K562 (cell line): ENCODE measurements at regions not wholly inside any gene's neighbourhood (a gene's known extent, or its start where the extent isn't known, plus 50 kb on each side); places are given as distances from the start of the nearest gene placed in this dataset.

Experiments
- ATAC-seq: fragments of 200-7000 bp; cut with Tn5 transposase; 3 replicates; pipeline ENCODE4 v1.9.1; 2020; ENCODE audit warnings: moderate library complexity
- BruUV-seq: library from RNA; stranded (reverse); fragments of 400-500 nt; replicated peaks from 2 replicates; lab custom pipeline; 2021; lab: Mats Ljungman, UMichigan
- CTCF ChIA-PET: fragments of 300-600 bp; formaldehyde crosslinking; extraction: SDS; loops from one replicate; lab custom pipeline; 2021; ENCODE audit warnings: low intra/inter-chr PET ratio; lab: Yijun Ruan, JAX
- POLR2A ChIA-PET: fragments of 300-600, 350-650 bp; sonication (Branson Sonifier 250); formaldehyde crosslinking; extraction: SDS; loops from one replicate; lab custom pipeline; 2021; ENCODE audit warnings: antibody characterized with exemption, inconsistent platforms; lab: Yijun Ruan, JAX
- DNase-seq, 4 experiments: peaks; one replicate each; pipeline versions ENCODE4 v3.0.0 to v3.0.0-alpha.2; 2011 to 2018; ENCODE audit warnings: low spot score in 3 of 4, mixed read lengths in 3 of 4; ENCODE audit errors: extremely low read depth in 1 of 4
- FAIRE-seq: peaks from 2 replicates; lab custom pipeline; 2011; peaks lifted over from hg19 to GRCh38; lab: Jason Lieb, UNC
- H2AFZ ChIP-seq: 2 replicates; pipeline ENCODE4 v1.6.0; 2011; ENCODE audit warnings: low read depth, low read length, control low read depth, inconsistent platforms
- H3K27ac ChIP-seq: fragments of 200-600 bp; 3 replicates; pipeline ENCODE4 v1.8.0; 2011; ENCODE audit warnings: low read depth, mild to moderate bottlenecking, control low read depth, inconsistent platforms, low read length, moderate library complexity, mixed read lengths; ENCODE audit errors: extremely low read depth
- H3K27me3 ChIP-seq, 2 experiments: fragments of 300-600 bp in 1 of 2; 2 replicates in 1 of 2; 3 replicates in 1 of 2; pipeline versions ENCODE4 v1.6.0 to v1.8.0; 2011; ENCODE audit warnings: inconsistent platforms in 2 of 2, low read length in 2 of 2, mild to moderate bottlenecking in 1 of 2, mixed read lengths in 1 of 2, moderate library complexity in 1 of 2; ENCODE audit not compliant: control insufficient read depth in 2 of 2, insufficient read depth in 2 of 2
- H3K36me3 ChIP-seq: fragments of 300-600 bp; 3 replicates; pipeline ENCODE4 v1.8.0; 2011; ENCODE audit warnings: mild to moderate bottlenecking, low read length, inconsistent platforms; ENCODE audit not compliant: control insufficient read depth, insufficient read depth
- H3K4me1 ChIP-seq, 2 experiments: fragments of 200-600 bp in 1 of 2; replicated peaks in 1 of 2; 2 replicates in 1 of 2; 3 replicates in 1 of 2; pipeline versions ENCODE4 v1.5.1 to v1.8.0; 2011; ENCODE audit warnings: inconsistent platforms in 2 of 2, low read length in 2 of 2, mild to moderate bottlenecking in 1 of 2, mixed read lengths in 1 of 2, moderate library complexity in 1 of 2; ENCODE audit not compliant: control insufficient read depth in 2 of 2, insufficient read depth in 2 of 2
- H3K4me2 ChIP-seq: 2 replicates; pipeline ENCODE4 v1.6.1; 2011; ENCODE audit warnings: low read length, control low read depth, inconsistent platforms, mixed read lengths; ENCODE audit not compliant: insufficient read depth
- H3K4me3 ChIP-seq: fragments of 200-600 bp; sonication (generic), shearing (Covaris generic); 2 replicates; pipeline ENCODE4 v1.5.1; 2016; ENCODE audit warnings: control low read depth, inconsistent platforms
- H3K79me2 ChIP-seq: fragments of 200-600 bp; 3 replicates; pipeline ENCODE4 v1.8.0; 2011; ENCODE audit warnings: low read length, inconsistent platforms; ENCODE audit not compliant: control insufficient read depth, insufficient read depth
- H3K9ac ChIP-seq, 2 experiments: 2 replicates each; pipeline versions ENCODE4 v1.6.0 to v1.6.1; 2011; ENCODE audit warnings: low read depth in 2 of 2, low read length in 2 of 2, control low read depth in 1 of 2, inconsistent platforms in 1 of 2, mild to moderate bottlenecking in 1 of 2, mixed read lengths in 1 of 2; ENCODE audit not compliant: insufficient read depth in 1 of 2
- H3K9me1 ChIP-seq: one replicate; pipeline ENCODE4 v1.6.0; 2011; ENCODE audit warnings: inconsistent platforms, mild to moderate bottlenecking, low read length, moderate library complexity; ENCODE audit not compliant: control insufficient read depth, insufficient read depth
- H3K9me3 ChIP-seq: replicated peaks from 2 replicates; pipeline ENCODE4 v1.5.1; 2011; ENCODE audit warnings: low read depth, low read length, inconsistent platforms; ENCODE audit not compliant: control insufficient read depth, insufficient read depth
- H4K20me1 ChIP-seq: replicated peaks from 2 replicates; pipeline ENCODE4 v1.6.1; 2011; ENCODE audit warnings: low read length, inconsistent platforms, mixed read lengths; ENCODE audit not compliant: control insufficient read depth, insufficient read depth
- MLX ChIP-seq, 2 experiments: fragments of 450-650 bp in 1 of 2; sonication (generic) in 1 of 2; formaldehyde crosslinking; conservative IDR thresholded peaks; 2 replicates each; pipeline versions ENCODE4 v1.4.0 to v1.8.1; 2020 to 2022; ENCODE audit warnings: mild to moderate bottlenecking in 1 of 2, missing genetic modification reagents in 1 of 2
- NBN ChIP-seq: fragments of 450-650 bp; IDR thresholded peaks from 2 replicates; pipeline ENCODE4 v1.6.1; 2016; ENCODE audit warnings: low read depth, mild to moderate bottlenecking
- NCOA4 ChIP-seq: fragments of 450-650 bp; IDR thresholded peaks from 2 replicates; pipeline ENCODE4 v1.6.1; 2018; ENCODE audit warnings: mild to moderate bottlenecking; ENCODE audit not compliant: partially characterized antibody
- NR0B1 ChIP-seq: fragments of 450-650 bp; IDR thresholded peaks from one replicate; pipeline ENCODE4 v1.6.1; 2018; ENCODE audit warnings: mild to moderate bottlenecking, moderate library complexity; ENCODE audit not compliant: partially characterized antibody
- RHOXF2B ChIP-seq: fragments of 250-450 bp; sonication (Bioruptor Pico); conservative IDR thresholded peaks from 2 replicates; pipeline ENCODE4 v1.5.1; 2021
- SIRT6 ChIP-seq: IDR thresholded peaks from one replicate; pipeline ENCODE4 v1.6.1; 2012; ENCODE audit warnings: low read depth, mild to moderate bottlenecking, control low read depth, inconsistent platforms, low read length, moderate library complexity
- SNRNP70 ChIP-seq: fragments of 200-400 bp; formaldehyde crosslinking; optimal IDR thresholded peaks from 2 replicates; pipeline ENCODE3; 2017; ENCODE audit warnings: low read depth, low read length
- TCF15 ChIP-seq: fragments of 250-450 bp; sonication (Bioruptor Pico); IDR thresholded peaks from 2 replicates; pipeline ENCODE4 v1.8.0; 2022; ENCODE audit warnings: moderate library complexity, mild to moderate bottlenecking, inconsistent platforms
- TCF7 ChIP-seq: sonication (generic); IDR thresholded peaks from 2 replicates; pipeline ENCODE4 v1.6.1; 2016; ENCODE audit warnings: antibody characterized with exemption, borderline replicate concordance
- ZNF444 ChIP-seq: fragments of 250-450 bp; sonication (Bioruptor Pico); IDR thresholded peaks from 2 replicates; pipeline ENCODE4 v1.4.0; 2020; ENCODE audit warnings: mild to moderate bottlenecking, moderate library complexity
- ZNF717 ChIP-seq: fragments of 250-450 bp; sonication (Bioruptor Pico); IDR thresholded peaks from 2 replicates; pipeline ENCODE4 v1.5.0; 2021
- WGBS: fragments of 100-300 bp; shearing (Covaris generic); methylation state at CpG from one replicate; pipeline ENCODE4 v1.1.6; 2016; ENCODE audit warnings: low coverage, mixed read lengths; ENCODE audit not compliant: insufficient coverage; ENCODE audit errors: missing lambda C conversion rate; 5-methylcytosine and 5-hydroxymethylcytosine counted together
- in situ Hi-C: fragments of 300-500 bp; cut with MboI; formaldehyde crosslinking; loops from 4 replicates; pipeline ENCODE4 v1.15.0; 2018; ENCODE audit warnings: inconsistent platforms, mixed read lengths
- intact Hi-C: fragments of 100-400 bp; cut with micrococcal nuclease; formaldehyde crosslinking; loops from 2 replicates; pipeline ENCODE4 v1.14.2; 2022

- no TSS peak for BruUV-seq
- no peak for ATAC-seq
- no peak for FAIRE-seq
These were observed 54.6 kb upstream of the CADPS start for GRCh38 chr3:62929771-62930170.

GRCh38 chr3:62935793-62936192, 60.6 kb upstream of the CADPS start:
- BruUV-seq = no TSS peak
- intact Hi-C loops = no loop called here
- TF ChIP-seq NCOA4 (no peak), SIRT6 (no peak), ZNF444 (CRISPR knock-in tag) (no peak), RHOXF2B (CRISPR knock-in tag) (no peak), NR0B1 (no peak), ZNF717 (CRISPR knock-in tag) (no peak), SNRNP70 (no peak), TCF7 (no peak), NBN (no peak)
- DNase-seq = no peak
- Histone ChIP-seq H4K20me1 (no peaks in the 10 kb centered on the region), H3K27ac (no peak overlapping the region), H3K9me3 (no peaks in the 10 kb centered on the region), H3K4me2 (no peak overlapping the region), H3K4me3 (no peak overlapping the region), H2AFZ (no peak overlapping the region), H3K27me3 (no peaks in the 10 kb centered on the region), H3K9me1 (no peaks in the 10 kb centered on the region), H3K4me1 (no peaks in the 10 kb centered on the region), H3K9ac (no peak overlapping the region), H3K36me3 (no peaks in the 10 kb centered on the region), H3K79me2 (no peaks in the 10 kb centered on the region)
- ChIA-PET POLR2A (no interaction called here), CTCF (no interaction called here)
- FAIRE-seq = no peak
- ATAC-seq = no peak
- WGBS = 0% methylated on average over 1 of the region's 1 CpG
- in situ Hi-C loops = no loop called here

More at GRCh38 chr3:62929771-62930170, 54.6 kb upstream of the CADPS start:
- ChIA-PET POLR2A (no interaction called here), CTCF (no interaction called here)
- no peak for TF ChIP-seq TCF15 (CRISPR knock-in tag)
- no peak for TF ChIP-seq MLX (CRISPR knock-in tag; conservative IDR thresholded peaks at IDR 0.05)
- Histone ChIP-seq H3K27me3 (no peaks in the 10 kb centered on the region), H2AFZ (no peak overlapping the region), H3K9me3 (no peaks in the 10 kb centered on the region), H3K4me1 (no peaks in the 10 kb centered on the region), H4K20me1 (no peaks in the 10 kb centered on the region), H3K27ac (no peak overlapping the region), H3K9ac (no peak overlapping the region), H3K79me2 (no peaks in the 10 kb centered on the region), H3K9me1 (no peaks in the 10 kb centered on the region), H3K4me2 (no peak overlapping the region), H3K4me3 (no peak overlapping the region), H3K36me3 (no peaks in the 10 kb centered on the region)
- intact Hi-C loops (no loop called here), in situ Hi-C loops (no loop called here)
- no peak for DNase-seq
